HK-2 (cell line): ENCODE measurements at regions not wholly inside any gene's neighbourhood (a gene's known extent, or its start where the extent isn't known, plus 50 kb on each side); places are given as distances from the start of the nearest gene placed in this dataset.
"Not testable (repeated sequence)": the region's sequence is repeated elsewhere in the genome, so short reads cannot be mapped to it uniquely, and the experiment has no call there.

Experiments used
- DNase-seq: peaks from one replicate; pipeline ENCODE4 v3.0.0-alpha.2; 2018; ENCODE audit not compliant: unreplicated experiment

- no peak for DNase-seq
These were observed 377.0 kb downstream of the TCERG1L start for GRCh38 chr10:130934293-130935127.

GRCh38 chr10:130935128-130935439 lies 376.4 kb downstream of the TCERG1L start:
- no peak for DNase-seq

- no peak for DNase-seq
These were observed 375.5 kb downstream of the TCERG1L start for GRCh38 chr10:130935897-130936550.

- DNase-seq = no peak
These were observed 374.7 kb downstream of the TCERG1L start for GRCh38 chr10:130936851-130937250.

- DNase-seq = no peak
These were observed 373.5 kb downstream of the TCERG1L start for GRCh38 chr10:130938051-130938450.

GRCh38 chr10:130938891-130939290 lies 372.6 kb downstream of the TCERG1L start:
- not testable (repeated sequence) for DNase-seq

- no peak for DNase-seq
These were observed 369.6 kb downstream of the TCERG1L start for GRCh38 chr10:130941886-130942285.

GRCh38 chr10:130952086-130952485 lies 359.4 kb downstream of the TCERG1L start:
- DNase-seq = no peak

GRCh38 chr10:130954326-130954905 lies 357.1 kb downstream of the TCERG1L start:
- no peak for DNase-seq

- DNase-seq = no peak
These were observed 355.3 kb downstream of the TCERG1L start for GRCh38 chr10:130956251-130956650.

- no peak for DNase-seq
These were observed 354.1 kb downstream of the TCERG1L start for GRCh38 chr10:130957423-130957822.

- no peak for DNase-seq
These were observed 353.5 kb downstream of the TCERG1L start for GRCh38 chr10:130958003-130958402.

GRCh38 chr10:130958981-130959751 lies 352.4 kb downstream of the TCERG1L start:
- DNase-seq = no peak

- no peak for DNase-seq
These were observed 351.7 kb downstream of the TCERG1L start for GRCh38 chr10:130959752-130960195.

- no peak for DNase-seq
These were observed 351.0 kb downstream of the TCERG1L start for GRCh38 chr10:130960531-130960930.

- no peak for DNase-seq
These were observed 349.8 kb downstream of the TCERG1L start for GRCh38 chr10:130961506-130962239.

- DNase-seq = no peak
These were observed 349.1 kb downstream of the TCERG1L start for GRCh38 chr10:130962240-130963051.

GRCh38 chr10:130963052-130963393 lies 348.5 kb downstream of the TCERG1L start:
- no peak for DNase-seq

- no peak for DNase-seq
These were observed 347.6 kb downstream of the TCERG1L start for GRCh38 chr10:130963786-130964522.

- no peak for DNase-seq
These were observed 346.8 kb downstream of the TCERG1L start for GRCh38 chr10:130964771-130965170.
